A172 (cell line): ENCODE measurements at regions not wholly inside any gene's neighbourhood (a gene's known extent, or its start where the extent isn't known, plus 50 kb on each side); places are given as distances from the start of the nearest gene placed in this dataset.
A peak's percentile ranks its signal among the peaks of the same experiment; 100 is the strongest.

ENCODE experiments used
- DNase-seq: peaks from one replicate; pipeline ENCODE4 v3.0.0-alpha.2; 2015; ENCODE audit warnings: low spot score

- no peak for DNase-seq
Observed at GRCh38 chr2:140063356-140063755, 1283.2 kb upstream of the NXPH2 start.

GRCh38 chr2:140061240-140061639, 1281.0 kb upstream of the NXPH2 start:
- DNase-seq = no peak

- no peak for DNase-seq
Observed at GRCh38 chr2:140057928-140058327, 1277.7 kb upstream of the NXPH2 start.

- DNase-seq = no peak
Observed at GRCh38 chr2:140041811-140042210, 1261.6 kb upstream of the NXPH2 start.

- DNase-seq = no peak
Observed at GRCh38 chr2:140041239-140041638, 1261.0 kb upstream of the NXPH2 start.

- DNase-seq = no peak
Observed at GRCh38 chr2:140033638-140034037, 1253.4 kb upstream of the NXPH2 start.

GRCh38 chr2:140027966-140028365, 1247.8 kb upstream of the NXPH2 start:
- DNase-seq = no peak

GRCh38 chr2:140027320-140027719, 1247.1 kb upstream of the NXPH2 start:
- DNase-seq = peak; percentile 2

- no peak for DNase-seq
Observed at GRCh38 chr2:140023291-140023690, 1243.1 kb upstream of the NXPH2 start.

GRCh38 chr2:140018541-140018940, 1238.4 kb upstream of the NXPH2 start:
- DNase-seq = no peak

- DNase-seq = no peak
Observed at GRCh38 chr2:140014204-140014546, 1234.0 kb upstream of the NXPH2 start.

- DNase-seq = no peak
Observed at GRCh38 chr2:140013545-140014203, 1233.5 kb upstream of the NXPH2 start.

GRCh38 chr2:140011287-140011686, 1231.1 kb upstream of the NXPH2 start:
- DNase-seq = no peak

- no peak for DNase-seq
Observed at GRCh38 chr2:140002110-140002509, 1221.9 kb upstream of the NXPH2 start.

GRCh38 chr2:139992711-139993345, 1212.6 kb upstream of the NXPH2 start:
- DNase-seq = no peak

GRCh38 chr2:139992078-139992477, 1211.9 kb upstream of the NXPH2 start:
- DNase-seq = no peak

GRCh38 chr2:139990646-139991335, 1210.6 kb upstream of the NXPH2 start:
- DNase-seq = no peak

- DNase-seq = no peak
Observed at GRCh38 chr2:139969323-139969722, 1189.1 kb upstream of the NXPH2 start.

GRCh38 chr2:139968588-139968987, 1188.4 kb upstream of the NXPH2 start:
- no peak for DNase-seq

- DNase-seq = no peak
Observed at GRCh38 chr2:139967665-139968064, 1187.5 kb upstream of the NXPH2 start.

- no peak for DNase-seq
Observed at GRCh38 chr2:139964721-139965440, 1184.7 kb upstream of the NXPH2 start.

GRCh38 chr2:139963863-139964355, 1183.7 kb upstream of the NXPH2 start:
- peak; percentile 10 for DNase-seq
